ENCODE measurements at regions not wholly inside any gene's neighbourhood (a gene's known extent, or its start where the extent isn't known, plus 50 kb on each side); places are given as distances from the start of the nearest gene placed in this dataset.

DNA sequence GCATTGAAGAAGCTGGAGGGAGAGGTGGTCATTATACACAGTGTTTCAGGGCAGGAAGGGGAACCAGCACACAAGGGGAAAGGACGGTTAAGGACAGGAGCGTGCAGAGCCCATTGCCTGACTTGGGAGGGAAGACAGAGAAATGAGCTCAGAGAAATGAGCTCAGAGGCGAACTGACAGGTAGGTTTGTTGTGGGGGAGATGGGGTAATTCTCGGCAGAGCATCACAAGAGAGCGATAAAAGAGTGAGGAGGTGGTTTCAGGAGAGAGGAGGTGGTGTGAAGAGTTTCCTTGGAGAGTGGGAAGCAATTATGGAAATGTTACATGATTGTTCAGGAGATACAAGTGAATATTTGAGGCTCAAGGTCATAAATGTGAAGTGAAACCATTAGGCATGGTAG lies 61.0 kb downstream of the MRGPRX1 start:
- no peak for DNase-seq

- DNase-seq: no peak
These were observed 73.3 kb downstream of the MRGPRX1 start for GRCh38 chr11:18865951-18866350.

- DNase-seq: no peak
These were observed 73.7 kb upstream of the PTPN5 start for GRCh38 chr11:18865261-18865660.

- peak; percentile 53 for DNase-seq
These were observed 61.6 kb upstream of the PTPN5 start for GRCh38 chr11:18853086-18853720.

DNA sequence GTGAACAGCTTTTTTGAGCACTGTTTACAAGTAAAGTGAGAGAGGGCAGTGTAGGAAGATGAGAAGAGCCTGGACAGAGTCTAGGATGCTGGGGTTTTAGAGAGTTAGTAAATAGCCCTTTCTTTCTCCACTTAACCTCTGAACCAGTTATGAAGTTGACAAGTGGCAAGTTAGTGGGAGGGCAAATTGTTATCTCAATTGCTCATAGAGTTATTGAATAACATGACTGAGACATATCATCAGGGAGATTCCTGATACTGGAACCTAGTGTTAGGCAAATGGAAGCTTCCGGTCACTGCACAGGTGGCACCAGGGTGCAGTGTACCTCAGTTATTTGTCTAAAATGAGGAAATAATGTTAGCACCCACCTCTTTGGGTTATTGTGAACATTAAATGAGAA lies 57.8 kb upstream of the PTPN5 start:
- DNase-seq: no peak

GRCh38 chr11:18844753-18845367 lies 53.3 kb upstream of the PTPN5 start:
- peak; percentile 47 for DNase-seq
